H1 (cell line): ENCODE measurements at regions not wholly inside any gene's neighbourhood (a gene's known extent, or its start where the extent isn't known, plus 50 kb on each side); places are given as distances from the start of the nearest gene placed in this dataset.

Source experiments
- CTCF ChIA-PET: fragments of 300-600 bp; sonication (Branson Sonifier 250); formaldehyde crosslinking; loops from one replicate; lab custom pipeline; 2021; ENCODE audit not compliant: partially characterized antibody; lab: Charles Lee
- POLR2A ChIA-PET: fragments of 300-600 bp; sonication (Branson Sonifier 250); formaldehyde crosslinking; loops from one replicate; lab custom pipeline; 2021; ENCODE audit warnings: inconsistent platforms; ENCODE audit not compliant: partially characterized antibody; lab: Charles Lee
- DNase-seq, 2 experiments: peaks; one replicate each; pipeline versions ENCODE4 v3.0.0 to v3.0.0-alpha.2; 2010 to 2022; ENCODE audit warnings: low spot score in 2 of 2, low read depth in 1 of 2, mixed read lengths in 1 of 2
- FAIRE-seq: peaks from 2 replicates; lab custom pipeline; 2011; peaks lifted over from hg19 to GRCh38; lab: Jason Lieb, UNC
- H2AFZ ChIP-seq: 2 replicates; pipeline ENCODE4 v1.8.1; 2012; ENCODE audit warnings: low read length, inconsistent platforms
- H2AK5ac ChIP-seq: 2 replicates; pipeline ENCODE4 v1.6.1; 2013; ENCODE audit warnings: low read depth, low read length
- H2BK120ac ChIP-seq: replicated peaks from 2 replicates; pipeline ENCODE3; 2013; ENCODE audit warnings: low read depth, low read length, inconsistent platforms
- H2BK12ac ChIP-seq: 2 replicates; pipeline ENCODE4 v1.6.1; 2013; ENCODE audit warnings: low read depth, low read length
- H2BK15ac ChIP-seq: 2 replicates; pipeline ENCODE4 v1.6.1; 2013; ENCODE audit warnings: low read length
- H2BK20ac ChIP-seq: 2 replicates; pipeline ENCODE4 v1.6.1; 2013; ENCODE audit warnings: low read length
- H2BK5ac ChIP-seq: 2 replicates; pipeline ENCODE4 v1.6.1; 2013; ENCODE audit warnings: low read depth, low read length
- H3K14ac ChIP-seq: 2 replicates; pipeline ENCODE4 v1.6.1; 2013; ENCODE audit warnings: inconsistent platforms; ENCODE audit not compliant: insufficient read length
- H3K18ac ChIP-seq: 2 replicates; pipeline ENCODE4 v1.6.1; 2013; ENCODE audit warnings: low read length; ENCODE audit errors: extremely low read depth
- H3K23ac ChIP-seq: 2 replicates; pipeline ENCODE4 v1.6.1; 2013; ENCODE audit warnings: inconsistent platforms; ENCODE audit not compliant: insufficient read length
- H3K23me2 ChIP-seq: 2 replicates; pipeline ENCODE4 v1.6.1; 2013; ENCODE audit warnings: low read depth, low read length
- H3K27ac ChIP-seq: 2 replicates; pipeline ENCODE4 v1.6.1; 2011; ENCODE audit warnings: low read depth, low read length, inconsistent platforms
- H3K27me3 ChIP-seq, 4 experiments: replicated peaks in 1 of 4; 1 replicate in 1 of 4; 2 replicates in 3 of 4; pipeline versions ENCODE4 v1.6.1 to v1.8.1; 2011 to 2013; ENCODE audit warnings: low read length in 3 of 4, mild to moderate bottlenecking in 3 of 4, inconsistent platforms in 2 of 4, mixed read lengths in 2 of 4, moderate library complexity in 1 of 4; ENCODE audit not compliant: control insufficient read depth in 3 of 4, insufficient read depth in 3 of 4; ENCODE audit errors: extremely low read depth in 1 of 4
- H3K36me3 ChIP-seq, 4 experiments: 2 replicates each; pipeline versions ENCODE4 v1.6.1 to v1.8.1; 2011 to 2013; ENCODE audit warnings: mild to moderate bottlenecking in 4 of 4, low read length in 3 of 4, moderate library complexity in 2 of 4, control low read depth in 1 of 4, inconsistent platforms in 1 of 4; ENCODE audit not compliant: insufficient read depth in 4 of 4, control insufficient read depth in 2 of 4
- H3K4ac ChIP-seq: replicated peaks from 2 replicates; pipeline ENCODE3; 2013; ENCODE audit warnings: low read length, low read depth, mixed read lengths, inconsistent platforms; ENCODE audit not compliant: insufficient read length
- H3K4me1 ChIP-seq, 4 experiments: replicated peaks in 1 of 4; 1 replicate in 1 of 4; 2 replicates in 3 of 4; pipeline versions ENCODE4 v1.6.1 to v1.8.1; 2011 to 2013; ENCODE audit warnings: low read length in 3 of 4, inconsistent platforms in 2 of 4, mixed read lengths in 1 of 4; ENCODE audit not compliant: insufficient read depth in 4 of 4, control insufficient read depth in 3 of 4
- H3K4me2 ChIP-seq, 2 experiments: 2 replicates each; pipeline versions ENCODE4 v1.6.1 to v1.8.1; 2011 to 2013; ENCODE audit warnings: low read depth in 2 of 2, low read length in 2 of 2, control low read depth in 1 of 2, inconsistent platforms in 1 of 2, mild to moderate bottlenecking in 1 of 2; ENCODE audit not compliant: insufficient read depth in 1 of 2
- H3K4me3 ChIP-seq, 4 experiments: fragments of 200-600, 300-600 bp in 1 of 4; sonication (generic), shearing (Covaris generic), sonication (Bioruptor Twin) in 1 of 4; 2 replicates each; pipeline versions ENCODE4 v1.5.1 to v1.8.1; 2011 to 2016; ENCODE audit warnings: low read length in 4 of 4, low read depth in 3 of 4, control low read depth in 2 of 4, inconsistent platforms in 2 of 4, mild to moderate bottlenecking in 2 of 4, mixed read lengths in 1 of 4, moderate library complexity in 1 of 4; ENCODE audit not compliant: insufficient read depth in 2 of 4; ENCODE audit errors: extremely low read depth in 1 of 4
- H3K56ac ChIP-seq: replicated peaks from 2 replicates; pipeline ENCODE3; 2013; ENCODE audit warnings: low read depth, mild to moderate bottlenecking, mixed read lengths, low read length, inconsistent platforms; ENCODE audit not compliant: insufficient read length
- H3K79me1 ChIP-seq: 2 replicates; pipeline ENCODE4 v1.6.1; 2013; ENCODE audit warnings: low read depth, low read length, control low read depth
- H3K79me2 ChIP-seq, 2 experiments: 2 replicates each; pipeline versions ENCODE4 v1.6.1 to v1.8.1; 2012 to 2013; ENCODE audit warnings: low read length in 2 of 2, mild to moderate bottlenecking in 2 of 2, inconsistent platforms in 1 of 2; ENCODE audit not compliant: insufficient read depth in 2 of 2, control insufficient read depth in 1 of 2
- H3K9ac ChIP-seq, 4 experiments: replicated peaks in 1 of 4; 1 replicate in 1 of 4; 2 replicates in 3 of 4; pipeline versions ENCODE4 v1.6.1 to v1.8.1; 2011 to 2013; ENCODE audit warnings: low read depth in 3 of 4, low read length in 3 of 4, control low read depth in 2 of 4, mild to moderate bottlenecking in 2 of 4, moderate library complexity in 2 of 4, inconsistent platforms in 1 of 4; ENCODE audit errors: extremely low read depth in 1 of 4
- H3K9me3 ChIP-seq, 2 experiments: 2 replicates each; pipeline versions ENCODE4 v1.6.1 to v1.8.1; 2012 to 2013; ENCODE audit warnings: mild to moderate bottlenecking in 2 of 2, moderate library complexity in 2 of 2, control low read depth in 1 of 2, inconsistent platforms in 1 of 2, low read depth in 1 of 2, low read length in 1 of 2, mixed read lengths in 1 of 2; ENCODE audit not compliant: insufficient read depth in 2 of 2
- H4K20me1 ChIP-seq, 2 experiments: replicated peaks in 1 of 2; 2 replicates each; pipeline versions ENCODE3 to v1.8.1; 2011 to 2013; ENCODE audit warnings: inconsistent platforms in 2 of 2, low read length in 2 of 2, mild to moderate bottlenecking in 1 of 2; ENCODE audit not compliant: insufficient read depth in 2 of 2, control insufficient read depth in 1 of 2
- H4K5ac ChIP-seq: 2 replicates; pipeline ENCODE4 v1.6.1; 2013; ENCODE audit warnings: low read length, low read depth, mixed read lengths, inconsistent platforms; ENCODE audit not compliant: insufficient read length
- H4K8ac ChIP-seq: 2 replicates; pipeline ENCODE4 v1.8.0; 2013; ENCODE audit warnings: mild to moderate bottlenecking, moderate library complexity, low read length, inconsistent platforms; ENCODE audit not compliant: insufficient read depth; ENCODE audit errors: extremely low read depth
- H4K91ac ChIP-seq: replicated peaks from 2 replicates; pipeline ENCODE3; 2013; ENCODE audit warnings: low read length, mixed read lengths, inconsistent platforms; ENCODE audit not compliant: insufficient read length
- ATF3 ChIP-seq: IDR thresholded peaks from 2 replicates; pipeline ENCODE4 v1.6.1; 2011; ENCODE audit warnings: low read depth, mild to moderate bottlenecking, low read length; ENCODE audit not compliant: insufficient read depth
- YY1 ChIP-seq: IDR thresholded peaks from 2 replicates; pipeline ENCODE4 v1.6.1; 2011; ENCODE audit warnings: low read depth, mild to moderate bottlenecking, low read length
- WGBS, 2 experiments: shearing (Covaris generic) in 1 of 2; methylation state at CpG; one replicate each; pipeline versions ENCODE4 v1.1.6 to v1.1.7; 2013 to 2015; ENCODE audit warnings: low lambda C conversion rate in 2 of 2, mixed read lengths in 2 of 2, inconsistent platforms in 1 of 2, low coverage in 1 of 2, missing lambda C conversion rate in 1 of 2; ENCODE audit not compliant: insufficient replicate concordance in 2 of 2, insufficient coverage in 1 of 2, insufficient read length in 1 of 2; ENCODE audit errors: extremely low coverage in 1 of 2, missing lambda C conversion rate in 1 of 2; 5-methylcytosine and 5-hydroxymethylcytosine counted together

DNA sequence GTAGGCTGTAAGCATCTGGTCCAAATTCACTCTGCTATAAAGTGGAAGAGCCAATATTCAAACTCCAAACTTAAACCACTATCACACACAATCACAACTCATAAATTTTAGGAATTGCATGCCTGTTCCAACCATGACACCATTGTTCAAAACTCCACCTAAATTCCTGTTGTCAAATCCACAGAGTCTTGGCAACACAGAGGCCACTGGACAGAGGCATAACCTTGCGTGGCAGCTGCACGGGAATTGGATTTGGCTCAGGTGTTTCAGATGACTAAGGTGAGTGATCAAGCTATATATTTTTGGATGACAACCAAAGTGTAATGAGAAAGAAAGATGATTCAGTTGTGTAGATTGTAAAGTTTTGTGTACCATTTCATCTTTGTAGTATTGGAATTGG, 422.7 kb upstream of the TNP1 start:
- Histone ChIP-seq H2AK5ac (no peak overlapping the region), H2AFZ (no peak overlapping the region), H2BK15ac (no peak overlapping the region), H3K27ac (no peak overlapping the region), H2BK5ac (no peak overlapping the region), H3K27me3 (peaks cover 1 to 20% (median 13%) of the 10 kb centered on the region in 4 experiments; a peak in 6 of 7 replicates), H3K9ac (no peak overlapping the region), H4K91ac (no peak overlapping the region), H3K4me3 (no peak overlapping the region), H3K14ac (no peak overlapping the region), H3K79me1 (no peaks in the 10 kb centered on the region), H3K23me2 (no peaks in the 10 kb centered on the region; the same call in 1 of the 2 replicates), H2BK20ac (no peak overlapping the region), H3K23ac (no peak overlapping the region), H3K36me3 (no peaks in the 10 kb centered on the region; a peak in 1 of 8 replicates), H2BK12ac (no peak overlapping the region), H3K4me2 (no peak overlapping the region), H4K8ac (no peak overlapping the region), H2BK120ac (no peak overlapping the region), H3K4me1 (no peaks in the 10 kb centered on the region), H3K18ac (no peak overlapping the region), H3K56ac (no peak overlapping the region), H3K9me3 (peaks cover 2 to 4% of the 10 kb centered on the region in 2 experiments; a peak in 1 of 4 replicates), H4K5ac (no peak overlapping the region), H3K4ac (no peak overlapping the region), H4K20me1 (no peaks in the 10 kb centered on the region), H3K79me2 (no peaks in the 10 kb centered on the region)
- DNase-seq (no peak), FAIRE-seq (no peak)
- POLR2A ChIA-PET = no interaction called here
- TF ChIP-seq ATF3 = no peak
- TF ChIP-seq YY1 = no peak
- CTCF ChIA-PET = no interaction called here
- 94% methylated on average over 2 of the region's 2 CpGs; no CpG with 5 or more reads in 1 of the 2 experiments for WGBS, 2 experiments
